ENCODE measurements at regions not wholly inside any gene's neighbourhood (a gene's known extent, or its start where the extent isn't known, plus 50 kb on each side); places are given as distances from the start of the nearest gene placed in this dataset.
"Not testable (repeated sequence)": the region's sequence is repeated elsewhere in the genome, so short reads cannot be mapped to it uniquely, and the experiment has no call there.

DNA sequence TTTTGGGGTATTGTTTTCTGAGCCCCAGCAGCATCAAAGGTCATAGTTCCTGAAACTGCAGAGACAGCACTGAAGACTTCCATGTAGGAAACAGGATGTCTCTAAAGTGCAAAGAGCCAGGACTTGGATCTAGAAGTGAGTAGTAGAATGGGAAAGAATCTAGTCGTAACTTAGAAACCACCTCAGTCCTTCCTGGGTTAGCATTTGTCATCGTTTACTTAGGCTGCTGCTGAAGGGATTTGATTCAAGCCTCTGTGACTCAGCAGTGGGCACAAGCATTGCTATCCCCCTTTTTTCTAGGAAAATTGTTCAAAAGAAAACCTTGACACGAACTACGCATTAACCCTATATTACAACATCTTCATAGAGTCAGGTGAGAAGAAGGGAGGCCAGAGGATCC is 109.1 kb downstream of the FAM72C start:
- H3K4me3 ChIP-seq; H3K4me1 ChIP-seq; H3K36me3 ChIP-seq (replicated peaks); DNase-seq (ENCODE audit: low spot score in 2 of 2); in situ Hi-C loops (cut with MboI; ENCODE audit: low sequenced_read_pairs); H3K27me3 ChIP-seq (ENCODE audit: low read depth); H3K9me3 ChIP-seq: not testable (repeated sequence)

DNA sequence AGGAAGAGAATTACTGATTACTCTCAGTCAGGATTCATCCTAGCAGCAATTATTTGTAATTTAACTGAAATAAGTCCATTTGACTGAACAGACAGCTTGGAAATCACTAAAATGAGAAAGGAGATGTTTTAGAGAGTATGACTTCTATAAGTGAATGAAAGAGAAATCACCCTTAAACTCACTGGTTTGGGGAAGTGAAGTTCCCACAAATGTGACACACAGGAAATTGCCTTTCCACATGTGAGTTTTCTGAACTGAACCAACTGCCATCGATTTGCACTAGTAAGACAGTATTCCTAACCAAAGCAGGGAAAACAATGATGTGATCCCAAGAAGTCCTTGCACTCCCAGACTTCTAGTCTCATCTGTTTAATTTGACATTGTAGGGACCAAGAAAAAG is 110.5 kb downstream of the FAM72C start:
- H3K9me3 ChIP-seq; in situ Hi-C loops (cut with MboI; ENCODE audit: low sequenced_read_pairs); H3K36me3 ChIP-seq (replicated peaks); H3K4me1 ChIP-seq; DNase-seq (ENCODE audit: low spot score in 2 of 2); H3K4me3 ChIP-seq; H3K27me3 ChIP-seq (ENCODE audit: low read depth): not testable (repeated sequence)

- H3K27me3 ChIP-seq (ENCODE audit: low read depth); in situ Hi-C loops (cut with MboI; ENCODE audit: low sequenced_read_pairs); H3K9me3 ChIP-seq; H3K4me3 ChIP-seq; H3K4me1 ChIP-seq; DNase-seq (ENCODE audit: low spot score in 2 of 2); H3K36me3 ChIP-seq (replicated peaks): not testable (repeated sequence)
Measured at GRCh38 chr1:143855867-143856266, 115.9 kb downstream of the FAM72C start.

- H3K36me3 ChIP-seq (replicated peaks); H3K4me3 ChIP-seq; H3K9me3 ChIP-seq; DNase-seq (ENCODE audit: low spot score in 2 of 2); H3K4me1 ChIP-seq; in situ Hi-C loops (cut with MboI; ENCODE audit: low sequenced_read_pairs); H3K27me3 ChIP-seq (ENCODE audit: low read depth): not testable (repeated sequence)
Measured at GRCh38 chr1:143854069-143854468, 117.7 kb downstream of the FAM72C start.

- H3K4me1 ChIP-seq; in situ Hi-C loops (cut with MboI; ENCODE audit: low sequenced_read_pairs); H3K4me3 ChIP-seq; H3K27me3 ChIP-seq (ENCODE audit: low read depth); DNase-seq (ENCODE audit: low spot score in 2 of 2); H3K9me3 ChIP-seq; H3K36me3 ChIP-seq (replicated peaks): not testable (repeated sequence)
Measured at GRCh38 chr1:143850637-143851036, 121.1 kb downstream of the FAM72C start.

DNA sequence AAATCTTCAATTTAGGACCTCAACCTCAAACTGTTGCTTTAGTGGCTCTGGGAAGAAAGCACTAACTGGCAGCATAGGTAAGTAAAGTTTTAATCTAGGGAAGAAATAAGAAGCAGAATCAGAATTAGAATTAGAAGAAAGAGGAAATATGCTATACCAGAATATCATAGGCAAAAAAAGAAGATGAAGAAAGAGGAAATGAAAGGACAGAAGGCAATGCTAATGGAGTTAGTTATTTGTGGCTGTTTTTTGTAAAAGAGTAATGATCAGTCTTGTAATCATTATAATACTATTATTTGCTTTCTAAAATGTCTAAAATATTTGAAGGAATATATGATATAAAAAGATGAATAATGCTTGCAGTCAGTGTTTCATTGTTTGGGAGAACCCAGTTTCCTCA is 122.9 kb downstream of the FAM72C start:
- H3K9me3 ChIP-seq; H3K27me3 ChIP-seq (ENCODE audit: low read depth); H3K36me3 ChIP-seq (replicated peaks); H3K4me3 ChIP-seq; H3K4me1 ChIP-seq; DNase-seq (ENCODE audit: low spot score in 2 of 2); in situ Hi-C loops (cut with MboI; ENCODE audit: low sequenced_read_pairs): not testable (repeated sequence)

DNA sequence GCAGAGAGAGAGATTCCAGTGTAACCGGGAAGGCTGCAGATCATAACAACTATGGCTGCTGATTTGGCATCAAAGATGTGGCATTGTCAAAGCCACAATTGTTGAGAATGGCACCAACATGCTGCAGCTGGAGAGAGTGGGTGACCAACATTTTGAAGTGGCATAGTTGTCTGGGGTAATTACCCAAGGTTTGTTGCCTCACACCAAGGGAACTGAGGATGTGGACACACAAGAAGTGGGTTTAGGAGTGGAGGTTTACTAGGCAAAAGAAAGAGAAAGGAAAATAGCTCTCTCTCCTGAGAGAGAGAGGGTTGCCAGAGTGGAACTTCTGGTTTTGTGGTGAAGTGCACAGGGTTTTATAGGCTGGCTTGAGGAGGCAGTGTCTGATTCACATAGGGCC is 126.6 kb downstream of the FAM72C start:
- H3K27me3 ChIP-seq (ENCODE audit: low read depth); H3K4me3 ChIP-seq; in situ Hi-C loops (cut with MboI; ENCODE audit: low sequenced_read_pairs); H3K36me3 ChIP-seq (replicated peaks); DNase-seq (ENCODE audit: low spot score in 2 of 2); H3K9me3 ChIP-seq; H3K4me1 ChIP-seq: not testable (repeated sequence)

DNA sequence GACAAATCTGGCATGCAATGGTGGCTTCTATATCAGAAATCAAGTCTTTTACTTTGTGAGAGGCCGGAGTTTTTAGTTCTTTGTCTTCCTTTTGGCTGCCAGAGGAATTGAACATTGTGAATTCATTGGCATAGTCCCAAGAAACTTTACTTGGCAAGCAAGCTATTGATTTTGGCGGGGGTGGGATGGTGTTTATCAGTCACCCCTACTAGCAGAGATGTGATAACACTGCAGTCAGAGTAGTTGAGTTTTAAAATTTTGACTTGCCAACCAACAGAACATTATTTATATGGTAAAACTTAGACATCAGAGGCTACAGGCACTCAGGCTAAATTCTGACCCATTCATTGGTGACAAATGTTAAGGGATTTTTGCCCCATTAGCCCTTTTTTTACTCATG is 129.7 kb downstream of the FAM72C start:
- DNase-seq (ENCODE audit: low spot score in 2 of 2); in situ Hi-C loops (cut with MboI; ENCODE audit: low sequenced_read_pairs): not testable (repeated sequence)

GRCh38 chr1:143839182-143839581 is 132.6 kb downstream of the FAM72C start:
- H3K36me3 ChIP-seq (replicated peaks); H3K27me3 ChIP-seq (ENCODE audit: low read depth); H3K4me3 ChIP-seq; H3K4me1 ChIP-seq; DNase-seq (ENCODE audit: low spot score in 2 of 2); in situ Hi-C loops (cut with MboI; ENCODE audit: low sequenced_read_pairs); H3K9me3 ChIP-seq: not testable (repeated sequence)

More for the DNA sequence above, 129.7 kb downstream of the FAM72C start:
- not testable (repeated sequence) for H3K9me3 ChIP-seq; H3K4me1 ChIP-seq; H3K27me3 ChIP-seq (ENCODE audit: low read depth); H3K36me3 ChIP-seq (replicated peaks); H3K4me3 ChIP-seq

DNA sequence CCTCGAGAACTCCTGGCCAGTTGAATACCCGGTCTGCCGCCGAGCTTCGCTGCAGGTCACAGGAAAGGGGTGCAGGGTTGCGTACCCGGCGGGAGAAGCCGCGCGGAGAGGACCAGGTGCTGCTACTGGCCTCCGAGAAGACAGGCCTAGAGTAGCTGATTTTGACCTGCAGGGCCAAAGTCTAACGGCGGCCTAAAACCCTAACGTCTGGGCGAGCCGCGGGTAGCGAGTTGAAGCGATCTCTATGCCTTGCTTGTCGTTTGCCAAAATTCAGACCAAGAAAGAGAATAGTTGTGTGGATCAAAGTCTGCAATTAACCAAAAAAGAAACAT is 133.2 kb downstream of the FAM72C start:
- DNase-seq (ENCODE audit: low spot score in 2 of 2); in situ Hi-C loops (cut with MboI; ENCODE audit: low sequenced_read_pairs); H3K9me3 ChIP-seq; H3K4me3 ChIP-seq; H3K36me3 ChIP-seq (replicated peaks); H3K27me3 ChIP-seq (ENCODE audit: low read depth); H3K4me1 ChIP-seq: not testable (repeated sequence)

GRCh38 chr1:143837924-143838597 is 133.7 kb downstream of the FAM72C start:
- DNase-seq (ENCODE audit: low spot score in 2 of 2); H3K4me1 ChIP-seq; H3K4me3 ChIP-seq; H3K27me3 ChIP-seq (ENCODE audit: low read depth); in situ Hi-C loops (cut with MboI; ENCODE audit: low sequenced_read_pairs); H3K36me3 ChIP-seq (replicated peaks); H3K9me3 ChIP-seq: not testable (repeated sequence)

GRCh38 chr1:143833376-143833775 is 138.4 kb downstream of the FAM72C start:
- H3K36me3 ChIP-seq (replicated peaks); in situ Hi-C loops (cut with MboI; ENCODE audit: low sequenced_read_pairs); H3K9me3 ChIP-seq; H3K4me3 ChIP-seq; H3K4me1 ChIP-seq; DNase-seq (ENCODE audit: low spot score in 2 of 2); H3K27me3 ChIP-seq (ENCODE audit: low read depth): not testable (repeated sequence)

- H3K9me3 ChIP-seq; H3K36me3 ChIP-seq (replicated peaks); H3K27me3 ChIP-seq (ENCODE audit: low read depth); in situ Hi-C loops (cut with MboI; ENCODE audit: low sequenced_read_pairs); H3K4me3 ChIP-seq; H3K4me1 ChIP-seq; DNase-seq (ENCODE audit: low spot score in 2 of 2): not testable (repeated sequence)
Measured at GRCh38 chr1:143832379-143832716, 139.4 kb downstream of the FAM72C start.

DNA sequence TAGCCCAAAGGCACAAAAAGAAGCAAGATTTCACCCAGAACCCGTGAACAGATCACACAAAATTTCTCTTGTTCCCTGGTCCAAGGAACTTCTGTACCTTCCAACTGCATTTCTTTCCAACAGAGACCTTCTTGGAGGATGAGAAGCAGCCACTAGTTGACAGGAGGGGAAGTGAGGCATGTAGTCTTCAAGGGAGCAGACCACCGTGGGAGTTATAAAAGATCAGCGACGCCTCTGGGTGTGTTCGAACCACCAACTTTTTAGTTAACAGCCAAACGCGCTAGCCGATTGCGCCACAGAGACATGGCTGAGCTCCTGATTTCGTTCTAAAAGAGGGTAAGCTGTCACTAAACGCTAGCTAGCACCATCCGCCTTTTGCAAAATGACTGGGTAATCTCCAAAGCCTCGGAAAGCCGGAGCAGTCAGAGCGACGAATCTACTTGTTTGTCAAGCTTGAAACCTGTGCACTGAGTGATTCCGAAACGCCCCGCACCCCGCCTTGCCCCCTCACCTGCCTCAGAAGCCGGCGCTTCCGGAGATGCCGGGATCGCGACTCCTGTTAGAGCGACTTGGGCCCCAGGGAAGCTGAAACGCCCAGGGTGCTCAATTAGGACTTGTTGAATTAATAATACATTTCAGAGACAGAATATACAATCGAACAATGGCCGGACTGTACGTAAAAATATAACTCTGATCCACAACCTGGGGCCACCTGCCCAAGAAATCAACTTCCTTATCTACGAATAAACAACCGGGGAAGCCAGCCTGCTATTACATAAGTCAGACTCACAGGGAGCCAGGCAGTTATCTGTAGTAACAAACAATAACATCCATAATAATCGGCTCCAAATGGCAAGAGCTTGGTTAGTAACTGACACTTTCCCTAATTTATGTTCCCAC is 140.1 kb downstream of the FAM72C start:
- H3K4me3 ChIP-seq; H3K9me3 ChIP-seq; H3K36me3 ChIP-seq (replicated peaks); DNase-seq (ENCODE audit: low spot score in 2 of 2); H3K27me3 ChIP-seq (ENCODE audit: low read depth); in situ Hi-C loops (cut with MboI; ENCODE audit: low sequenced_read_pairs); H3K4me1 ChIP-seq: not testable (repeated sequence)

DNA sequence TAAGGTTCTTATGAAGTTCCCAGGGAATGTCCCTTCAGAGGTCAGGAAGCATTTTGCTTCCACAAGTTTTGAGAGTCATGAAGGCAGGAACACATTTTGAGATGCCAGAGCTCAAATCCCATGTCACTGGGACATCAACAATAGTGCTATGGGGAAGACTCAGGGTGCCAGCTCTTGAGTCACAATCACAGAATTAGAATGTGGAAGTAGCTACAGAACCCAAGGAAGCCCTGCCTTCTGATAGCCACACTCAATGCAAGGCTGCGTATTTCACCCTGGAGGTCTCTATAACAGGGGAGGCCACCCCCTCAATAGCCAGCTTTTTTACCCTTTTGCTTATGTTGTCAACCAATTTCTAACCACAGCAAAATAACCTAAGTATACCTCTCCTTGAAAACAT is 145.6 kb downstream of the FAM72C start:
- H3K9me3 ChIP-seq; H3K36me3 ChIP-seq (replicated peaks); in situ Hi-C loops (cut with MboI; ENCODE audit: low sequenced_read_pairs); H3K4me1 ChIP-seq; H3K4me3 ChIP-seq; H3K27me3 ChIP-seq (ENCODE audit: low read depth); DNase-seq (ENCODE audit: low spot score in 2 of 2): not testable (repeated sequence)
